Mucosa of descending colon (tissue), 3 donors: ENCODE measurements at regions not wholly inside any gene's neighbourhood (a gene's known extent, or its start where the extent isn't known, plus 50 kb on each side); places are given as distances from the start of the nearest gene placed in this dataset.
A peak's percentile ranks its signal among the peaks of the same experiment; 100 is the strongest.

Experiments used
- ATAC-seq: fragments of 200-7000 bp; cut with Tn5 transposase; one replicate; pipeline ENCODE4 v1.9.1; 2020; ENCODE audit warnings: mild to moderate bottlenecking, moderate library complexity
- DNase-seq, 3 donors: peaks; one replicate each; pipeline ENCODE4 v3.0.0-alpha.2; 2020
- H3K36me3 ChIP-seq: fragments of 200-600 bp; one replicate; pipeline ENCODE4 v1.8.0; 2021; ENCODE audit warnings: low read depth, mild to moderate bottlenecking
- H3K4me1 ChIP-seq: fragments of 200-600 bp; one replicate; pipeline ENCODE4 v1.8.0; 2021; ENCODE audit warnings: low read depth, mild to moderate bottlenecking
- H3K4me3 ChIP-seq: fragments of 200-600 bp; one replicate; pipeline ENCODE4 v1.8.0; 2021; ENCODE audit warnings: mild to moderate bottlenecking
- H3K9me3 ChIP-seq: fragments of 200-600 bp; one replicate; pipeline ENCODE4 v1.8.0; 2021; ENCODE audit warnings: mild to moderate bottlenecking
- CTCF ChIP-seq: fragments of 200-600 bp; IDR thresholded peaks from one replicate; pipeline ENCODE4 v1.8.0; 2022; ENCODE audit warnings: antibody characterized with exemption, mild to moderate bottlenecking
- intact Hi-C, 2 donors: fragments of 100-400 bp; cut with DNase I in 1 of 2; cut with micrococcal nuclease in 1 of 2; formaldehyde crosslinking; loops; one replicate each; pipeline versions ENCODE4 v1.11.0 to v1.11.1; 2022; cut with DNase I, micrococcal nuclease
- donor health status: DM: no; HTN: no; CAD: no; lungs with moderate emphysema.
- donor health status: DM: no; HTN: no; CAD: no.
- donor health status: DM: no; HTN: yes; CAD: no.

- intact Hi-C loops = no loop called here
- H3K36me3 ChIP-seq = no peaks in the 10 kb centered on the region
- no peak overlapping the region for H3K4me3 ChIP-seq
- DNase-seq = no peak
- ATAC-seq = no peak
- TF ChIP-seq CTCF = no peak
- H3K9me3 ChIP-seq = no peaks in the 10 kb centered on the region
- no peaks in the 10 kb centered on the region for H3K4me1 ChIP-seq
These were observed 249.2 kb upstream of the PWP1 start for GRCh38 chr12:107436376-107436775.

GRCh38 chr12:107436836-107437235, 248.8 kb upstream of the PWP1 start:
- DNase-seq = no peak
- Histone ChIP-seq H3K4me3 (no peak overlapping the region), H3K9me3 (no peaks in the 10 kb centered on the region), H3K4me1 (no peaks in the 10 kb centered on the region), H3K36me3 (no peaks in the 10 kb centered on the region)
- ATAC-seq = no peak
- no peak for TF ChIP-seq CTCF
- intact Hi-C loops = no loop called here

- ATAC-seq = no peak
These were observed 247.6 kb upstream of the PWP1 start for GRCh38 chr12:107437954-107438353.

GRCh38 chr12:107439026-107439738, 246.4 kb upstream of the PWP1 start:
- Histone ChIP-seq H3K9me3 (no peaks in the 10 kb centered on the region), H3K36me3 (no peaks in the 10 kb centered on the region), H3K4me3 (no peak overlapping the region), H3K4me1 (no peaks in the 10 kb centered on the region)
- no peak for TF ChIP-seq CTCF
- no peak for DNase-seq
- ATAC-seq = no peak
- intact Hi-C loops = no loop called here

More at GRCh38 chr12:107437954-107438353, 247.6 kb upstream of the PWP1 start:
- no peak for DNase-seq
- no peaks in the 10 kb centered on the region for H3K4me1 ChIP-seq
- H3K36me3 ChIP-seq = no peaks in the 10 kb centered on the region
- no peak for TF ChIP-seq CTCF
- no peaks in the 10 kb centered on the region for H3K9me3 ChIP-seq
- no peak overlapping the region for H3K4me3 ChIP-seq
- intact Hi-C loops = no loop called here

- intact Hi-C loops = no loop called here
- Histone ChIP-seq H3K36me3 (no peaks in the 10 kb centered on the region), H3K9me3 (no peaks in the 10 kb centered on the region), H3K4me3 (no peak overlapping the region), H3K4me1 (no peaks in the 10 kb centered on the region)
- TF ChIP-seq CTCF = no peak
- DNase-seq (no peak), ATAC-seq (peak; percentile 64)
These were observed 245.0 kb upstream of the PWP1 start for GRCh38 chr12:107440606-107441005.
